ENCODE measurements at regions not wholly inside any gene's neighbourhood (a gene's known extent, or its start where the extent isn't known, plus 50 kb on each side); places are given as distances from the start of the nearest gene placed in this dataset.

DNA sequence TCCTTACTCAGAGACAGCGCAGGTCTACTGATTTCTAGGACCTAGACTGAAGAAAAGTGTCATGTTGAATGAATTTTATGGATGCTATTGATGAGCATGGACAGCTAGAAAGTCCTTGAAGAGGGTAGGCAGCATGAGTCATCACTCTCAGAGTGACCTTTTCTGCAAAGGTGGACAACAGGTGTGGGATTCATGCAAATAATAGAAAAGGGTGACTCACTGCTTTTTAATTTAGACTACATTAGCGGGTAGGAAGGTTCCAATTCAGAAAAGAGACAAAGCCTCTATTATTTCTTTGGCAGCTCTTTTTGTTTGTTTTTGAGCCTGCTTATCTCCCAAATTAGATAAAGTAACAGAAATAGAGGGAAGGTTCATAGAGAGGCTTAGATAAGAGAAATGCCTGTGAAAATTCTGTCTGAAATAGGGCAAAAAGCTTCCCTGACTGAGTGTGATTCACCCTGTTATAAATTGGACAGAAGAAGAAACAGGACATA, 191.4 kb downstream of the TENT5A start:
- Mint-ChIP-seq H3K27ac (no peak overlapping the region), H3K36me3 (no peaks in the 10 kb centered on the region), H3K4me1 (peaks cover 18% of the 10 kb centered on the region), H3K9me3 (peaks cover 4% of the 10 kb centered on the region; the same call in 1 of the 2 replicates), H3K4me3 (no peak overlapping the region), H3K27me3 (ENCODE audit: low read depth) (no peaks in the 10 kb centered on the region)
- CTCF ChIA-PET = no interaction called here
- ATAC-seq (no peak), DNase-seq (ENCODE audit: low spot score) (no peak)
- TF ChIP-seq ATF1 (CRISPR knock-in tag; IDR thresholded peaks at IDR 0.05) = no peak
- TF ChIP-seq, protein P1, sequence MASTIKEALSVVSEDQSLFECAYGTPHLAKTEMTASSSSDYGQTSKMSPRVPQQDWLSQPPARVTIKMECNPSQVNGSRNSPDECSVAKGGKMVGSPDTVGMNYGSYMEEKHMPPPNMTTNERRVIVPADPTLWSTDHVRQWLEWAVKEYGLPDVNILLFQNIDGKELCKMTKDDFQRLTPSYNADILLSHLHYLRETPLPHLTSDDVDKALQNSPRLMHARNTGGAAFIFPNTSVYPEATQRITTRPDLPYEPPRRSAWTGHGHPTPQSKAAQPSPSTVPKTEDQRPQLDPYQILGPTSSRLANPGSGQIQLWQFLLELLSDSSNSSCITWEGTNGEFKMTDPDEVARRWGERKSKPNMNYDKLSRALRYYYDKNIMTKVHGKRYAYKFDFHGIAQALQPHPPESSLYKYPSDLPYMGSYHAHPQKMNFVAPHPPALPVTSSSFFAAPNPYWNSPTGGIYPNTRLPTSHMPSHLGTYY (CRISPR knock-in tag; IDR thresholded peaks at IDR 0.05) = no peak
- TF ChIP-seq NFE2L1 (CRISPR knock-in tag; IDR thresholded peaks at IDR 0.05) = no peak
- no peak for TF ChIP-seq GABPB1 (CRISPR knock-in tag; IDR thresholded peaks at IDR 0.05)
- TF ChIP-seq, protein P2, sequence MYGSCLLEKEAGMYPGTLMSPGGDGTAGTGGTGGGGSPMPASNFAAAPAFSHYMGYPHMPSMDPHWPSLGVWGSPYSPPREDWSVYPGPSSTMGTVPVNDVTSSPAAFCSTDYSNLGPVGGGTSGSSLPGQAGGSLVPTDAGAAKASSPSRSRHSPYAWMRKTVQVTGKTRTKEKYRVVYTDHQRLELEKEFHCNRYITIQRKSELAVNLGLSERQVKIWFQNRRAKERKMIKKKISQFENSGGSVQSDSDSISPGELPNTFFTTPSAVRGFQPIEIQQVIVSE (CRISPR knock-in tag; IDR thresholded peaks at IDR 0.05; ENCODE audit: borderline replicate concordance) = no peak
- TF ChIP-seq, protein P3, sequence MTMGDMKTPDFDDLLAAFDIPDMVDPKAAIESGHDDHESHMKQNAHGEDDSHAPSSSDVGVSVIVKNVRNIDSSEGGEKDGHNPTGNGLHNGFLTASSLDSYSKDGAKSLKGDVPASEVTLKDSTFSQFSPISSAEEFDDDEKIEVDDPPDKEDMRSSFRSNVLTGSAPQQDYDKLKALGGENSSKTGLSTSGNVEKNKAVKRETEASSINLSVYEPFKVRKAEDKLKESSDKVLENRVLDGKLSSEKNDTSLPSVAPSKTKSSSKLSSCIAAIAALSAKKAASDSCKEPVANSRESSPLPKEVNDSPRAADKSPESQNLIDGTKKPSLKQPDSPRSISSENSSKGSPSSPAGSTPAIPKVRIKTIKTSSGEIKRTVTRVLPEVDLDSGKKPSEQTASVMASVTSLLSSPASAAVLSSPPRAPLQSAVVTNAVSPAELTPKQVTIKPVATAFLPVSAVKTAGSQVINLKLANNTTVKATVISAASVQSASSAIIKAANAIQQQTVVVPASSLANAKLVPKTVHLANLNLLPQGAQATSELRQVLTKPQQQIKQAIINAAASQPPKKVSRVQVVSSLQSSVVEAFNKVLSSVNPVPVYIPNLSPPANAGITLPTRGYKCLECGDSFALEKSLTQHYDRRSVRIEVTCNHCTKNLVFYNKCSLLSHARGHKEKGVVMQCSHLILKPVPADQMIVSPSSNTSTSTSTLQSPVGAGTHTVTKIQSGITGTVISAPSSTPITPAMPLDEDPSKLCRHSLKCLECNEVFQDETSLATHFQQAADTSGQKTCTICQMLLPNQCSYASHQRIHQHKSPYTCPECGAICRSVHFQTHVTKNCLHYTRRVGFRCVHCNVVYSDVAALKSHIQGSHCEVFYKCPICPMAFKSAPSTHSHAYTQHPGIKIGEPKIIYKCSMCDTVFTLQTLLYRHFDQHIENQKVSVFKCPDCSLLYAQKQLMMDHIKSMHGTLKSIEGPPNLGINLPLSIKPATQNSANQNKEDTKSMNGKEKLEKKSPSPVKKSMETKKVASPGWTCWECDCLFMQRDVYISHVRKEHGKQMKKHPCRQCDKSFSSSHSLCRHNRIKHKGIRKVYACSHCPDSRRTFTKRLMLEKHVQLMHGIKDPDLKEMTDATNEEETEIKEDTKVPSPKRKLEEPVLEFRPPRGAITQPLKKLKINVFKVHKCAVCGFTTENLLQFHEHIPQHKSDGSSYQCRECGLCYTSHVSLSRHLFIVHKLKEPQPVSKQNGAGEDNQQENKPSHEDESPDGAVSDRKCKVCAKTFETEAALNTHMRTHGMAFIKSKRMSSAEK (CRISPR knock-in tag; IDR thresholded peaks at IDR 0.05; ENCODE audit: borderline replicate concordance) = no peak
- no peak for TF ChIP-seq ZBTB21 (CRISPR knock-in tag; IDR thresholded peaks at IDR 0.05; ENCODE audit: borderline replicate concordance)
- POLR2A ChIA-PET = no interaction called here

DNA sequence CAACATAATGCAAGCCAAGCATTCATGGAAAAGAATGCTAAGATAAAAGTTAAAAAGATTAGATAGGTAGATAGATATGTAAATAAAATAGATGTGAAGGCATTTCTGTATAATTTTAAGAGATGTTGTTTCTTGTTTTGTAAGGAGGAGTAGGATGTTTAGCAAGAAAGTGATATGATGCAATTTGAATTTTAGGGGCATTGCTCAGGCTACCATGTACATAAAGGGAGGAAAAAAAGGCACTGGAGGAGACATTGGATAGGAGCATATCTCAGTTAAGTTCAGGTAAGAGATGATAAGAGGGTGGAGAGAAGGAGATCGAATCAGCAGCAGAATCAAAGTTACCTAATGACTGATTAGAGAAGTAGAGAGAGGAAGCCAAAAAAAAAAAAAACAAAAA, 194.7 kb downstream of the TENT5A start:
- no peaks in the 10 kb centered on the region for H3K27me3 Mint-ChIP-seq (ENCODE audit: low read depth)
- no peak for DNase-seq (ENCODE audit: low spot score)
- ChIA-PET POLR2A (no interaction called here), CTCF (no interaction called here)
- H3K9me3 Mint-ChIP-seq = peaks cover 4% of the 10 kb centered on the region; the same call in 1 of the 2 replicates
- no peaks in the 10 kb centered on the region for H3K36me3 Mint-ChIP-seq
- no peak overlapping the region for H3K27ac Mint-ChIP-seq
- no peak for ATAC-seq
- H3K4me1 Mint-ChIP-seq = peaks cover 10% of the 10 kb centered on the region
- TF ChIP-seq, protein P4, sequence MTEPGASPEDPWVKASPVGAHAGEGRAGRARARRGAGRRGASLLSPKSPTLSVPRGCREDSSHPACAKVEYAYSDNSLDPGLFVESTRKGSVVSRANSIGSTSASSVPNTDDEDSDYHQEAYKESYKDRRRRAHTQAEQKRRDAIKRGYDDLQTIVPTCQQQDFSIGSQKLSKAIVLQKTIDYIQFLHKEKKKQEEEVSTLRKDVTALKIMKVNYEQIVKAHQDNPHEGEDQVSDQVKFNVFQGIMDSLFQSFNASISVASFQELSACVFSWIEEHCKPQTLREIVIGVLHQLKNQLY (CRISPR knock-in tag; IDR thresholded peaks at IDR 0.05) = no peak
- TF ChIP-seq ESRRA (CRISPR knock-in tag; IDR thresholded peaks at IDR 0.05; ENCODE audit: borderline replicate concordance) (no peak), GRHL2 (CRISPR knock-in tag; IDR thresholded peaks at IDR 0.05; ENCODE audit: insufficient replicate concordance, severe bottlenecking) (no peak), ELF4 (CRISPR knock-in tag; IDR thresholded peaks at IDR 0.05; ENCODE audit: low read depth) (no peak), OVOL2 (CRISPR knock-in tag; IDR thresholded peaks at IDR 0.05; ENCODE audit: borderline replicate concordance) (no peak), FOXK1 (CRISPR knock-in tag; IDR thresholded peaks at IDR 0.05) (no peak), IRF2 (CRISPR knock-in tag; IDR thresholded peaks at IDR 0.05; ENCODE audit: borderline replicate concordance, low read depth) (no peak), NR1H2 (CRISPR knock-in tag; IDR thresholded peaks at IDR 0.05) (no peak), ZNF416 (CRISPR knock-in tag; IDR thresholded peaks at IDR 0.05) (no peak), MYBL2 (CRISPR knock-in tag; IDR thresholded peaks at IDR 0.05) (no peak), ZNF121 (CRISPR knock-in tag; IDR thresholded peaks at IDR 0.05) (no peak), NR2C2 (CRISPR knock-in tag; IDR thresholded peaks at IDR 0.05) (no peak)
- TF ChIP-seq, protein P5, sequence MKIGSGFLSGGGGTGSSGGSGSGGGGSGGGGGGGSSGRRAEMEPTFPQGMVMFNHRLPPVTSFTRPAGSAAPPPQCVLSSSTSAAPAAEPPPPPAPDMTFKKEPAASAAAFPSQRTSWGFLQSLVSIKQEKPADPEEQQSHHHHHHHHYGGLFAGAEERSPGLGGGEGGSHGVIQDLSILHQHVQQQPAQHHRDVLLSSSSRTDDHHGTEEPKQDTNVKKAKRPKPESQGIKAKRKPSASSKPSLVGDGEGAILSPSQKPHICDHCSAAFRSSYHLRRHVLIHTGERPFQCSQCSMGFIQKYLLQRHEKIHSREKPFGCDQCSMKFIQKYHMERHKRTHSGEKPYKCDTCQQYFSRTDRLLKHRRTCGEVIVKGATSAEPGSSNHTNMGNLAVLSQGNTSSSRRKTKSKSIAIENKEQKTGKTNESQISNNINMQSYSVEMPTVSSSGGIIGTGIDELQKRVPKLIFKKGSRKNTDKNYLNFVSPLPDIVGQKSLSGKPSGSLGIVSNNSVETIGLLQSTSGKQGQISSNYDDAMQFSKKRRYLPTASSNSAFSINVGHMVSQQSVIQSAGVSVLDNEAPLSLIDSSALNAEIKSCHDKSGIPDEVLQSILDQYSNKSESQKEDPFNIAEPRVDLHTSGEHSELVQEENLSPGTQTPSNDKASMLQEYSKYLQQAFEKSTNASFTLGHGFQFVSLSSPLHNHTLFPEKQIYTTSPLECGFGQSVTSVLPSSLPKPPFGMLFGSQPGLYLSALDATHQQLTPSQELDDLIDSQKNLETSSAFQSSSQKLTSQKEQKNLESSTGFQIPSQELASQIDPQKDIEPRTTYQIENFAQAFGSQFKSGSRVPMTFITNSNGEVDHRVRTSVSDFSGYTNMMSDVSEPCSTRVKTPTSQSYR (CRISPR knock-in tag; IDR thresholded peaks at IDR 0.05) = no peak
- TF ChIP-seq, protein P6, sequence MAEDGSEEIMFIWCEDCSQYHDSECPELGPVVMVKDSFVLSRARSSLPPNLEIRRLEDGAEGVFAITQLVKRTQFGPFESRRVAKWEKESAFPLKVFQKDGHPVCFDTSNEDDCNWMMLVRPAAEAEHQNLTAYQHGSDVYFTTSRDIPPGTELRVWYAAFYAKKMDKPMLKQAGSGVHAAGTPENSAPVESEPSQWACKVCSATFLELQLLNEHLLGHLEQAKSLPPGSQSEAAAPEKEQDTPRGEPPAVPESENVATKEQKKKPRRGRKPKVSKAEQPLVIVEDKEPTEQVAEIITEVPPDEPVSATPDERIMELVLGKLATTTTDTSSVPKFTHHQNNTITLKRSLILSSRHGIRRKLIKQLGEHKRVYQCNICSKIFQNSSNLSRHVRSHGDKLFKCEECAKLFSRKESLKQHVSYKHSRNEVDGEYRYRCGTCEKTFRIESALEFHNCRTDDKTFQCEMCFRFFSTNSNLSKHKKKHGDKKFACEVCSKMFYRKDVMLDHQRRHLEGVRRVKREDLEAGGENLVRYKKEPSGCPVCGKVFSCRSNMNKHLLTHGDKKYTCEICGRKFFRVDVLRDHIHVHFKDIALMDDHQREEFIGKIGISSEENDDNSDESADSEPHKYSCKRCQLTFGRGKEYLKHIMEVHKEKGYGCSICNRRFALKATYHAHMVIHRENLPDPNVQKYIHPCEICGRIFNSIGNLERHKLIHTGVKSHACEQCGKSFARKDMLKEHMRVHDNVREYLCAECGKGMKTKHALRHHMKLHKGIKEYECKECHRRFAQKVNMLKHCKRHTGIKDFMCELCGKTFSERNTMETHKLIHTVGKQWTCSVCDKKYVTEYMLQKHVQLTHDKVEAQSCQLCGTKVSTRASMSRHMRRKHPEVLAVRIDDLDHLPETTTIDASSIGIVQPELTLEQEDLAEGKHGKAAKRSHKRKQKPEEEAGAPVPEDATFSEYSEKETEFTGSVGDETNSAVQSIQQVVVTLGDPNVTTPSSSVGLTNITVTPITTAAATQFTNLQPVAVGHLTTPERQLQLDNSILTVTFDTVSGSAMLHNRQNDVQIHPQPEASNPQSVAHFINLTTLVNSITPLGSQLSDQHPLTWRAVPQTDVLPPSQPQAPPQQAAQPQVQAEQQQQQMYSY (CRISPR knock-in tag; IDR thresholded peaks at IDR 0.05) = no peak
- no peak overlapping the region for H3K4me3 Mint-ChIP-seq

Data from WTC11 (cell line).